GM12878 (cell line): ENCODE measurements at regions not wholly inside any gene's neighbourhood (a gene's known extent, or its start where the extent isn't known, plus 50 kb on each side); places are given as distances from the start of the nearest gene placed in this dataset.

Source experiments
- CEBPB ChIP-seq, 2 experiments: fragments of 150-350 bp in 1 of 2; IDR thresholded peaks; 2 replicates each; pipeline ENCODE4 v1.6.1; 2012 to 2014; ENCODE audit warnings: low read depth in 2 of 2, low read length in 2 of 2, borderline replicate concordance in 1 of 2, inconsistent platforms in 1 of 2
- CHD2 ChIP-seq: IDR thresholded peaks from 2 replicates; pipeline ENCODE4 v1.6.1; 2011; ENCODE audit warnings: low read depth, low read length, improper control_type of control experiment, borderline replicate concordance
- CTCF ChIP-seq, 3 experiments: IDR thresholded peaks in 2 of 3; conservative IDR thresholded peaks in 1 of 3; 2 replicates each; pipeline ENCODE4 v1.5.1; 2011; ENCODE audit warnings: low read depth in 3 of 3, low read length in 3 of 3, mild to moderate bottlenecking in 3 of 3, control low read depth in 2 of 3, moderate library complexity in 2 of 3, inconsistent platforms in 1 of 3, mixed read lengths in 1 of 3; ENCODE audit not compliant: control insufficient read depth in 2 of 3, insufficient read depth in 1 of 3; ENCODE audit errors: extremely low read depth in 1 of 3
- ELK1 ChIP-seq: IDR thresholded peaks from 2 replicates; pipeline ENCODE4 v1.6.1; 2012; ENCODE audit warnings: low read depth, low read length, improper control_type of control experiment
- ETV6 ChIP-seq, 2 experiments: fragments of 450-650 bp in 1 of 2; IDR thresholded peaks in 1 of 2; conservative IDR thresholded peaks in 1 of 2; 2 replicates each; pipeline ENCODE4 v1.6.1; 2014; ENCODE audit warnings: antibody characterized with exemption in 1 of 2, borderline replicate concordance in 1 of 2, low read depth in 1 of 2, mild to moderate bottlenecking in 1 of 2, moderate library complexity in 1 of 2
- MXI1 ChIP-seq: fragments of 150-350 bp; IDR thresholded peaks from 2 replicates; pipeline ENCODE4 v1.6.1; 2011; ENCODE audit warnings: low read depth, mild to moderate bottlenecking, inconsistent platforms, low read length, improper control_type of control experiment
- NR2C1 ChIP-seq: fragments of 450-650 bp; IDR thresholded peaks from 2 replicates; pipeline ENCODE4 v1.6.1; 2017; ENCODE audit warnings: antibody characterized with exemption, mild to moderate bottlenecking, moderate library complexity
- RB1 ChIP-seq: fragments of 450-650 bp; formaldehyde crosslinking; IDR thresholded peaks from 2 replicates; pipeline ENCODE4 v1.6.1; 2017; ENCODE audit warnings: mild to moderate bottlenecking, borderline replicate concordance
- RELA ChIP-seq: fragments of 450-650 bp; IDR thresholded peaks from 2 replicates; pipeline ENCODE4 v1.8.0; 2014; ENCODE audit warnings: borderline replicate concordance; ENCODE audit not compliant: partially characterized antibody
- TBL1XR1 ChIP-seq: IDR thresholded peaks from 2 replicates; pipeline ENCODE4 v1.6.1; 2012; ENCODE audit warnings: low read depth, low read length, improper control_type of control experiment
- ZNF274 ChIP-seq: IDR thresholded peaks from one replicate; pipeline ENCODE4 v1.8.0; 2011; ENCODE audit not compliant: insufficient read length, insufficient read depth
- ZNF384 ChIP-seq: IDR thresholded peaks from 2 replicates; pipeline ENCODE4 v1.6.1; 2012; ENCODE audit warnings: low read depth, mild to moderate bottlenecking, low read length, improper control_type of control experiment, borderline replicate concordance
- ZZZ3 ChIP-seq: IDR thresholded peaks from 2 replicates; pipeline ENCODE4 v1.6.1; 2011; ENCODE audit warnings: low read depth; ENCODE audit not compliant: control insufficient read depth, insufficient read length

GRCh38 chr4:183798301-183799253 lies 106.5 kb upstream of the STOX2 start:
- TF ChIP-seq TBL1XR1: no peak
- TF ChIP-seq CEBPB (IDR thresholded peaks at IDR 0.05; ENCODE audit: borderline replicate concordance in 1 of 2, low read depth in 2 of 2, low read length in 2 of 2): no peak
- no peak for TF ChIP-seq MXI1
- TF ChIP-seq CHD2: no peak
- TF ChIP-seq RB1: no peak
- no peak for TF ChIP-seq CTCF (IDR thresholded peaks at IDR 0.05 in 2 of 3, conservative IDR thresholded peaks at IDR 0.05 in 1 of 3; ENCODE audit: control insufficient read depth in 2 of 3, extremely low read depth in 1 of 3, insufficient read depth in 1 of 3, low read depth in 3 of 3, low read length in 3 of 3)
- TF ChIP-seq NR2C1: no peak
- TF ChIP-seq ZNF274: no peak
- TF ChIP-seq ZNF384: no peak
- no peak for TF ChIP-seq ZZZ3
- no peak for TF ChIP-seq ELK1
- no peak for TF ChIP-seq RELA
- no peak for TF ChIP-seq ETV6 (conservative IDR thresholded peaks at IDR 0.05 in 1 of 2, IDR thresholded peaks at IDR 0.05 in 1 of 2; ENCODE audit: borderline replicate concordance in 1 of 2, low read depth in 1 of 2)
